ENCODE measurements at regions not wholly inside any gene's neighbourhood (a gene's known extent, or its start where the extent isn't known, plus 50 kb on each side); places are given as distances from the start of the nearest gene placed in this dataset.

GRCh38 chr13:47680748-47681147 lies 320.3 kb downstream of the SUCLA2 start:
- DNase-seq (ENCODE audit: low read depth): no peak
- TF ChIP-seq, protein P1, sequence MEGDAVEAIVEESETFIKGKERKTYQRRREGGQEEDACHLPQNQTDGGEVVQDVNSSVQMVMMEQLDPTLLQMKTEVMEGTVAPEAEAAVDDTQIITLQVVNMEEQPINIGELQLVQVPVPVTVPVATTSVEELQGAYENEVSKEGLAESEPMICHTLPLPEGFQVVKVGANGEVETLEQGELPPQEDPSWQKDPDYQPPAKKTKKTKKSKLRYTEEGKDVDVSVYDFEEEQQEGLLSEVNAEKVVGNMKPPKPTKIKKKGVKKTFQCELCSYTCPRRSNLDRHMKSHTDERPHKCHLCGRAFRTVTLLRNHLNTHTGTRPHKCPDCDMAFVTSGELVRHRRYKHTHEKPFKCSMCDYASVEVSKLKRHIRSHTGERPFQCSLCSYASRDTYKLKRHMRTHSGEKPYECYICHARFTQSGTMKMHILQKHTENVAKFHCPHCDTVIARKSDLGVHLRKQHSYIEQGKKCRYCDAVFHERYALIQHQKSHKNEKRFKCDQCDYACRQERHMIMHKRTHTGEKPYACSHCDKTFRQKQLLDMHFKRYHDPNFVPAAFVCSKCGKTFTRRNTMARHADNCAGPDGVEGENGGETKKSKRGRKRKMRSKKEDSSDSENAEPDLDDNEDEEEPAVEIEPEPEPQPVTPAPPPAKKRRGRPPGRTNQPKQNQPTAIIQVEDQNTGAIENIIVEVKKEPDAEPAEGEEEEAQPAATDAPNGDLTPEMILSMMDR (conservative IDR thresholded peaks at IDR 0.05; ENCODE audit: low read depth, low read length): no peak
- H3K4me3 ChIP-seq (ENCODE audit: low read depth, low read length): no peak overlapping the region

- TF ChIP-seq, protein P1 (conservative IDR thresholded peaks at IDR 0.05; ENCODE audit: low read depth, low read length): no peak
- DNase-seq (ENCODE audit: low read depth): no peak
These were observed 321.7 kb downstream of the SUCLA2 start for GRCh38 chr13:47679401-47679800.

DNA sequence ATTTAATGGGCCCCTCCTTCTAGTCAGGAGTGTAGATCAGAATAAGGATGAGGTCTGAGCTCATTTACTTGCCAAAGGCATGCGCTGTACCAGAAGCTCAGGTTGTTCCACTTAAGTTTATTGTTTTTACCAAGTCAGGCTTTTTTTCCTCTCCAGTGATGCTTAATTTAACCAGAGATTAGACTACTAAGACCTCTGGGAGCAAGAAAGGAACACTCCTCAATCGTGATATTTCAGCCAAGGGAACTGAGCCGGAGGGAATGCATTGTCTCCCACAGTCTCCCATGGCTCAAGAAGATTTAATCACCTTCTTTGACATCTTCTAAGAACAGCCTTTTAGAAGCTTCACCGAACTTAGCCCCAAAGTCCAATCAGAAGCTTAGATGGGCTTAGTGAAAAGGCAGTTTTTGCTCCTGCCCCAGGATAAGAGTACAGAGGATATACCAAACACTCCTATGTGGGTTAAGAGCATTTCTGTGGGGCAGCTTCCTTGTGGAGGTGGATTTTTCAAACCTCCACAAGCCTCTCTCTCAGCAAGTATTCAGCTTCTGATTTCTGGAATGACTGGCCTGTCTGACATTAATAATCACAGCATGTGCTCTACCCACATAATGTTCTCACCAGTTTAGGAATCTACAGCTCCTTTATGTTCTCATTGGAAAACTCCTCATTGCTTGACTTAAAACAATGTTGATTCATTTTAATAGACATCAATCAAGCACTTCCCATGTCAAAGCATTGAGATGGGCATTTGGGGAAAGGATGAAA lies 322.7 kb downstream of the SUCLA2 start:
- no peak for DNase-seq (ENCODE audit: low read depth)
- no peak overlapping the region for H3K4me3 ChIP-seq (ENCODE audit: low read depth, low read length)
- TF ChIP-seq, protein P1 (conservative IDR thresholded peaks at IDR 0.05; ENCODE audit: low read depth, low read length): no peak

More at GRCh38 chr13:47679401-47679800, 321.7 kb downstream of the SUCLA2 start:
- no peak overlapping the region for H3K4me3 ChIP-seq (ENCODE audit: low read depth, low read length)

- H3K4me3 ChIP-seq (ENCODE audit: low read depth, low read length): no peak overlapping the region
- TF ChIP-seq, protein P1 (conservative IDR thresholded peaks at IDR 0.05; ENCODE audit: low read depth, low read length): no peak
- DNase-seq (ENCODE audit: low read depth): no peak
These were observed 325.2 kb downstream of the SUCLA2 start for GRCh38 chr13:47675871-47676270.

GRCh38 chr13:47673009-47673850 lies 327.8 kb downstream of the SUCLA2 start:
- no peak for DNase-seq (ENCODE audit: low read depth)
- TF ChIP-seq, protein P1 (conservative IDR thresholded peaks at IDR 0.05; ENCODE audit: low read depth, low read length): no peak
- H3K4me3 ChIP-seq (ENCODE audit: low read depth, low read length): no peak overlapping the region

DNA sequence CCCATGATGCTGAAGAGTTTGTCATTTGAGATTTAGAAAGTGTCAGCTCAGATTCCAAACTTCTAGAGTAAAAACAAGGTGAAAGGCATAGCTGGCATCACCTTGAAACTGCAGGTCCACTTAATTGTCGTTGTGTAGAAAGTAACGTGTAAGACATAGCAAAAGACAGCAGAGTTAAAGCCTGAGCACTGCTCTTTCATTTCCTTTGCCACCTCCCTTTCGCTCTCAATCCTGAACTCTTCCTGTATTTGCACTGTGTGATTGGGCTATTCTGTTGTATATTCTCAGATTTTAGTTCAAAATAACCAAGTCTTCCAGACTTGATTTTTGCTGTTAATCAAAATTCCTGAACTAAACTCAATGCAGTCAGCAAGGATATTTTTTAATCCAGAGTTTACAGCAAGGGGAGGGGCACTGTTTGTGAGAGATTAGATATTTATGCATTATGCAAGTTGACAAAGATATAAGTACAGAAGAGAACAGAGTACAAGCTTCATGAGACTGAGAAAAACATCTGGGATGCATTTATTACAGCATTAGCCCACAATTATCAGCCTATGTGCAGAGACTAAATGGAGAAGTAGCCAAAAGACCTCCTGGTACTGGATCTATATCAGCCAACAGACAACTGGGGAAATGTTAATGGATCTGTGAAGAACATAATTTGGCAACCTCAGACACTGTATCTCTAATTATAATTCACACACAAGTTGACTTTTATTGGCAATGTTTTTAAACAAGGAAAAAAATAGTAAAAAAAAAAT lies 328.6 kb downstream of the SUCLA2 start:
- H3K4me3 ChIP-seq (ENCODE audit: low read depth, low read length): no peak overlapping the region
- TF ChIP-seq, protein P1 (conservative IDR thresholded peaks at IDR 0.05; ENCODE audit: low read depth, low read length): no peak
- DNase-seq (ENCODE audit: low read depth): no peak
